ENCODE measurements at regions not wholly inside any gene's neighbourhood (a gene's known extent, or its start where the extent isn't known, plus 50 kb on each side); places are given as distances from the start of the nearest gene placed in this dataset.

DNA sequence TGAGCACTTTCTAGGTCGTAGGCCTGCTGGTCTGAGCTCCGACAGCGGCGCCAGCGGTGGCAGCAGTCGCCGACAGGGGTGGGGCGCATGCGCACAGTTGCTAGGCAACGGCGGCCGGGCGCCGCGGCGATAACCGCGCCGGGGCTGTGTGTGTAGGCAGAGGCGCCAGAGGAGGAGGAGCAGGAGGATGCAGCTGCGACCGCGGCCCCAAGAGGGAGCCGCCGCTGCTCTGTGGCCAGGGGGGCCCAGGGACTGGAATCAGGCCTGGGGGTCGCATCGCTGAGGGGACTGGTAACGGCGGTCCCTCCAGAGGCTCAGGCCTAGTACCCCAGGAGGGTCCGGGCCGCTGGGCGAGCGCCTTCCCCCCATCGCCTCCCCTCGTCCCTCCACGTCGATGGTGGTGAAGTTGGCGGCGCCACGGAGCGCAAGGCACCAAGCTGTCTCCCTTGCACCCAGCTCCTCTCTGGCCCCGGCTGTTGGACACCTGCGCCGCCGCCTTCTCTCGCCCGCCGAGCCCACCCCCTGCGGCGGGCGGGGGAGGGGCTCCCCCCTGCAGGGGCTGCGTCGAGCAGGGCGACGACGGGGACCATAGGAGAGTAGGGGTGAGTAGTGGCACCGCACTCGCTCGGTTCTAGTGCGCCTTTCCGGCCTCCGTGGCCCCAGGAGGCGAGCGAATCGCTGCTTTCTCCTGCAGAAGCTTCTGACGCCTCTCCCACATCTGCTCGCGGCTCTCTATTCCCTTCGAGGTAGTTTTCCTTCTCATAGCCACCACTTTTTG is 58.6 kb upstream of the ZC4H2 start, which contains the start of gene ZC3H12B:
ZC3H12B (plus strand) TSS at position 159 of the 778 bp plus-strand sequence.
- H3K36me3 Mint-ChIP-seq: no peaks in the 10 kb centered on the region
- H3K79me2 ChIP-seq (ENCODE audit: insufficient read depth, low read length): no peaks in the 10 kb centered on the region
- H3K27ac Mint-ChIP-seq: peak within 1 kb of the TSS in 1 of 7 donors; percentile 76
- H2AFZ ChIP-seq (ENCODE audit: insufficient read depth, low read depth, low read length, poor library complexity, severe bottlenecking): peak within 1 kb of the TSS; percentile 76
- no peaks in the 10 kb centered on the region for H3K9me3 ChIP-seq (replicated peaks in 1 of 2; ENCODE audit: control insufficient read depth in 1 of 2, insufficient read depth in 1 of 2, low read length in 2 of 2)
- H3K27me3 Mint-ChIP-seq (ENCODE audit: low read depth in 3 of 3): peaks cover 4 to 6% (median 6%) of the 10 kb centered on the region in 3 donors
- no peaks in the 10 kb centered on the region for H4K20me1 ChIP-seq (ENCODE audit: insufficient read depth, low read length)
- intact Hi-C loops (cut with micrococcal nuclease): no loop called here
- H3K36me3 ChIP-seq (replicated peaks in 1 of 2; ENCODE audit: control insufficient read depth in 1 of 2, insufficient read depth in 2 of 2, low read length in 2 of 2): no peaks in the 10 kb centered on the region
- H3K4me3 Mint-ChIP-seq: peak within 1 kb of the TSS; percentile 70 to 92
- peak within 1 kb of the TSS; percentile 46 for H3K9ac ChIP-seq (ENCODE audit: insufficient read depth, low read length, poor library complexity, severe bottlenecking)
- H3K4me3 ChIP-seq (replicated peaks in 1 of 3; ENCODE audit: low read depth in 2 of 3, low read length in 3 of 3): peak within 1 kb of the TSS; percentile 19 to 71 (median 31)
- peaks cover 2% of the 10 kb centered on the region in 2 donors for H3K27me3 ChIP-seq (ENCODE audit: control insufficient read depth in 2 of 2, insufficient read depth in 2 of 2, low read length in 2 of 2)
- peaks cover 0 to 8% of the 10 kb centered on the region in 2 donors for H3K4me1 ChIP-seq (ENCODE audit: control insufficient read depth in 1 of 2, insufficient read depth in 2 of 2, low read length in 2 of 2)
- H3K4me2 ChIP-seq (replicated peaks; ENCODE audit: extremely low read depth, low read length, poor library complexity, severe bottlenecking): peak within 1 kb of the TSS; percentile 73
- H3K9me3 Mint-ChIP-seq: peaks cover 0 to 4% (median 0%) of the 10 kb centered on the region in 7 donors
- peak in 2 of 3 donors; percentile 4 to 9 for DNase-seq
- WGBS (ENCODE audit: insufficient coverage): under 1% methylated on average over 32 of the region's 69 CpGs
- H3K4me1 Mint-ChIP-seq: peaks cover 11% of the 10 kb centered on the region
- no peak within 1 kb of the TSS for H3K27ac ChIP-seq (ENCODE audit: low read depth in 1 of 2, low read length in 2 of 2)
- TF ChIP-seq CTCF (IDR thresholded peaks at IDR 0.05): no peak

DNA sequence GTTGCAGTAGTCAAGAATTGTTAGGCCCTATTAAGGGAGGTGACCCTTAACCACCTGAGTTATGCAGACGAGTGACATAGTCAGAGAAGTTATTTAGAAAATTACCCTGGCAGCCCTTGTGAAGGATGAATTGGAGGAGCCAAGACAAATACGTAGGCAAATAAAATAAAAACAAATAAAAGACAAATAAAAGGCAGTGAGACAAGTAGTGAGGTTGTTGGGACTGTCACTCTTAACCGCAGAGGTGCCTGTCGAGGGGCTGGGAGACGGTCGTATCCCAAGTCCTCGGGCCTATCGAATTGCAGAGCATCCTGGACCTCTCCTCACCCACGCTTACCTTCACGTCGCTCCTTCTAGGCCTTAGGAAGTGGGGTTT is 58.0 kb upstream of the ZC4H2 start:
- Histone ChIP-seq H3K9ac (ENCODE audit: insufficient read depth, low read length, poor library complexity, severe bottlenecking) (peak overlapping the region; percentile 46), H3K27me3 (ENCODE audit: control insufficient read depth in 2 of 2, insufficient read depth in 2 of 2, low read length in 2 of 2) (peaks cover 2% of the 10 kb centered on the region in 2 donors), H3K4me3 (replicated peaks in 1 of 3; ENCODE audit: low read depth in 2 of 3, low read length in 3 of 3) (peak overlapping the region; percentile 19 to 71 (median 31)), H4K20me1 (ENCODE audit: insufficient read depth, low read length) (no peaks in the 10 kb centered on the region), H3K36me3 (replicated peaks in 1 of 2; ENCODE audit: control insufficient read depth in 1 of 2, insufficient read depth in 2 of 2, low read length in 2 of 2) (no peaks in the 10 kb centered on the region), H3K9me3 (replicated peaks in 1 of 2; ENCODE audit: control insufficient read depth in 1 of 2, insufficient read depth in 1 of 2, low read length in 2 of 2) (no peaks in the 10 kb centered on the region), H3K4me2 (replicated peaks; ENCODE audit: extremely low read depth, low read length, poor library complexity, severe bottlenecking) (peak overlapping the region; percentile 73), H3K27ac (ENCODE audit: low read depth in 1 of 2, low read length in 2 of 2) (no peak overlapping the region), H3K79me2 (ENCODE audit: insufficient read depth, low read length) (no peaks in the 10 kb centered on the region), H3K4me1 (ENCODE audit: control insufficient read depth in 1 of 2, insufficient read depth in 2 of 2, low read length in 2 of 2) (peaks cover 0 to 8% of the 10 kb centered on the region in 2 donors), H2AFZ (ENCODE audit: insufficient read depth, low read depth, low read length, poor library complexity, severe bottlenecking) (peak overlapping the region; percentile 76)
- H3K27ac Mint-ChIP-seq: peak overlapping the region in 1 of 7 donors; percentile 76
- no CpG with 5 or more reads among the region's 11 CpGs for WGBS (ENCODE audit: insufficient coverage)
- intact Hi-C loops (cut with micrococcal nuclease): no loop called here
- no peak for DNase-seq
- H3K4me1 Mint-ChIP-seq: peaks cover 11% of the 10 kb centered on the region
- no peaks in the 10 kb centered on the region for H3K36me3 Mint-ChIP-seq
- peaks cover 0 to 4% (median 0%) of the 10 kb centered on the region in 7 donors for H3K9me3 Mint-ChIP-seq
- peak overlapping the region; percentile 70 to 92 for H3K4me3 Mint-ChIP-seq
- no peak for TF ChIP-seq CTCF (IDR thresholded peaks at IDR 0.05)
- peaks cover 4 to 6% (median 6%) of the 10 kb centered on the region in 3 donors for H3K27me3 Mint-ChIP-seq (ENCODE audit: low read depth in 3 of 3)

Measured in CD14-positive monocyte (primary cell).